Neural progenitor cell (in vitro differentiated cells): ENCODE measurements at regions not wholly inside any gene's neighbourhood (a gene's known extent, or its start where the extent isn't known, plus 50 kb on each side); places are given as distances from the start of the nearest gene placed in this dataset.
"Not testable (repeated sequence)": the region's sequence is repeated elsewhere in the genome, so short reads cannot be mapped to it uniquely, and the experiment has no call there.

Experiments
- CTCF ChIP-seq: fragments of 200-600 bp; sonication (generic); IDR thresholded peaks from 2 replicates; pipeline ENCODE4 v1.5.1; 2017; ENCODE audit warnings: antibody characterized with exemption, mild to moderate bottlenecking
- EZH2 ChIP-seq: fragments of 200-600 bp; sonication (generic); IDR thresholded peaks from 2 replicates; pipeline ENCODE4 v1.6.1; 2017; ENCODE audit warnings: antibody characterized with exemption, mild to moderate bottlenecking, moderate library complexity
- EZH2phosphoT487 ChIP-seq: fragments of 200-600 bp; sonication (generic); IDR thresholded peaks from 2 replicates; pipeline ENCODE4 v1.6.1; 2017; ENCODE audit warnings: antibody characterized with exemption

- TF ChIP-seq CTCF, EZH2phosphoT487, EZH2: not testable (repeated sequence)
Measured at GRCh38 chr6:178929-179328, 113.4 kb upstream of the DUSP22 start.
